ENCODE measurements at regions not wholly inside any gene's neighbourhood (a gene's known extent, or its start where the extent isn't known, plus 50 kb on each side); places are given as distances from the start of the nearest gene placed in this dataset.

DNA sequence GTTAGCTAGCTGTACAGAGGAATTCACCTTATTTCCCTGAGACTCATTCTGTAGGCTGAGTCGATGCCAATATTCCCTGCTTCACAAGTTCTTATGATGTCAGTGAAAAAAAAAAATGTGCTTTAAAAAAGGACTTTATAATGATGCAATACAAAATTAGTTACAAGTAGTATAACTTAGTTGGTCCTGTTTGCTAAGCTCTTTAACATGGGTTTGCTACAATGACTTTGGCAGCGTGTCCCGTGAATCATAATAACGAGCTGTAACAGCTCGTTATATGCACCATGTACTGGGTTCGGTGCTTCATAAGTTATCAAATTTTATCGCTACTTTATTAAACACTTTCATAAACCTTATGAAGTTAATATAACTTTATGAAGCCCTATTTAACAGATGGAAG is 349.7 kb downstream of the LMX1A start:
- TF ChIP-seq, protein P1, sequence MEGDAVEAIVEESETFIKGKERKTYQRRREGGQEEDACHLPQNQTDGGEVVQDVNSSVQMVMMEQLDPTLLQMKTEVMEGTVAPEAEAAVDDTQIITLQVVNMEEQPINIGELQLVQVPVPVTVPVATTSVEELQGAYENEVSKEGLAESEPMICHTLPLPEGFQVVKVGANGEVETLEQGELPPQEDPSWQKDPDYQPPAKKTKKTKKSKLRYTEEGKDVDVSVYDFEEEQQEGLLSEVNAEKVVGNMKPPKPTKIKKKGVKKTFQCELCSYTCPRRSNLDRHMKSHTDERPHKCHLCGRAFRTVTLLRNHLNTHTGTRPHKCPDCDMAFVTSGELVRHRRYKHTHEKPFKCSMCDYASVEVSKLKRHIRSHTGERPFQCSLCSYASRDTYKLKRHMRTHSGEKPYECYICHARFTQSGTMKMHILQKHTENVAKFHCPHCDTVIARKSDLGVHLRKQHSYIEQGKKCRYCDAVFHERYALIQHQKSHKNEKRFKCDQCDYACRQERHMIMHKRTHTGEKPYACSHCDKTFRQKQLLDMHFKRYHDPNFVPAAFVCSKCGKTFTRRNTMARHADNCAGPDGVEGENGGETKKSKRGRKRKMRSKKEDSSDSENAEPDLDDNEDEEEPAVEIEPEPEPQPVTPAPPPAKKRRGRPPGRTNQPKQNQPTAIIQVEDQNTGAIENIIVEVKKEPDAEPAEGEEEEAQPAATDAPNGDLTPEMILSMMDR (IDR thresholded peaks at IDR 0.05; ENCODE audit: extremely low read depth, missing control alignments): no peak
- no peak for DNase-seq (ENCODE audit: low spot score)

DNA sequence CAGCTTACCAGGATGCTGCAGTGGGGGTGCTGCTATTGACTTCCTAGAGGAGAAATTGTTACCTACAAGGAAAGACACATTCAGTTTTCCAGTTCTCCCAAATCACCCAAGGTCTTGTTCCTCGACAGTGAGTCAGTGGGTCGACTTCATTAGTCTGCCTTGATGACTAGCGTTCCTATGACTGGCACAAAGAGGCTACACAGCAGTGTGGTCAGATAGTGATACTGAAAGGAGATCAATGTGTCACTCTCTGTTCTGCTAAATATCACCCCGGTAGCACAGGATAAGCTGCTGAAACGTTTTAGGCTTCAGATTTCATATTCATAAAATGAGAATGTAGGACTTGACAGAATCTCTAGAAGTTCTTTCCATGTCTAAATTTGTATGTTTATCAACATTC is 357.4 kb downstream of the LMX1A start:
- DNase-seq (ENCODE audit: low spot score): no peak
- TF ChIP-seq, protein P1 (IDR thresholded peaks at IDR 0.05; ENCODE audit: extremely low read depth, missing control alignments): no peak

DNA sequence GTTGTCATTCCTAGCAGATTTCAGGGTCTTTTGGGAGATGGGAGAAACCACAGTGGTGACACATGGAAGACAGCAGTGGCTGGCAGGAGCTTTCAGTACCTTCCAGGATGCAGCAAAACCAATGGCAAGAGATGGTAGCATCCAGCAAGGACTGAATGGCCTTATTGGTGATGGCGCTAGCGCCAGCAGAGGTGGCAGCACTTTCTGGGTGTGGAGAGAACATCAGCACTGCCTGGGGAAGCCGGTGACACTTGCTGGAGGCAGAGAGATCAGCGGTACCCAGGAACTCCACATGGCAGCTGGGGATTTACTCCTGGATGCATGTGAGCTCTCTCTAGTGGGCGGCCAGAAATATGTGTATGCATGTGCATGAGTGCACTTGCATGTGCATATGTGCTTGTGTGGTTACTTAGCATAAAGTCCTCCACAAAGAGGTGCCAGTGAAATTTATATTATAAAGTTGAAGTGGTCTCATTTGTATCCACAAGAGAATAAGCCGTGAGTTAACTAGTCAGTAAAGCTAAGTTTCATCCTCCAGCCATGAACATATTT is 364.7 kb downstream of the LMX1A start:
- DNase-seq (ENCODE audit: low spot score): no peak
- TF ChIP-seq, protein P1 (IDR thresholded peaks at IDR 0.05; ENCODE audit: extremely low read depth, missing control alignments): no peak

DNA sequence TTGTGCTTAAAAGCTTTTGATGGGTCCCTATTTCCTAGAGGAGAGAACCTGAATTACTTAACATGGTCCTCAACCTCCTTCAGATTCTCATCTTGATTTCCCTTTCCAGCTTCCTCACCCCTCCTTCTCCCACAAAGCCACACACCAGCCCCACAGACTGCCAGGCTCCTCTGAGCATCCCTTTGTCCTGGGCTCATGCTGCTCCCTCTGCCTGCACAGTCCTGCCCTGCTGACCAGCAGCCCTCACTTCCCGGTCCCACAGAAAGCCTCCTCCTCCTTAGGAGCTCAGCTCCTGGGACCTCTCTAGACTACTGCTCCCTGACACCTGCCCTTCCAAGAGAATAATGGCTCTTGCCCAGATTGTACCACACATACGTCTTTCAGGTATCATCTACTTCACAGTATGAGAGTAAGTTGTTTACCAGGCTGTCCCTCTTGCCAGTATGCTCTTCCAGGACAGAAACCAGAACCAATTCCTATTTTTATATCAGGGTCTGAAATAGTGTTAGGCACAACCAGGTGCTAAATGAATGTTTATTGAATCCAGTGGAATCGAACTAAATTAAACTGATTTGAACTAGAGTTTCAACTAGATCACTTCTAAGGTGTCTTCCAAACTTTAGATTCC is 373.4 kb downstream of the LMX1A start:
- TF ChIP-seq, protein P1 (IDR thresholded peaks at IDR 0.05; ENCODE audit: extremely low read depth, missing control alignments): no peak
- DNase-seq (ENCODE audit: low spot score): no peak

DNA sequence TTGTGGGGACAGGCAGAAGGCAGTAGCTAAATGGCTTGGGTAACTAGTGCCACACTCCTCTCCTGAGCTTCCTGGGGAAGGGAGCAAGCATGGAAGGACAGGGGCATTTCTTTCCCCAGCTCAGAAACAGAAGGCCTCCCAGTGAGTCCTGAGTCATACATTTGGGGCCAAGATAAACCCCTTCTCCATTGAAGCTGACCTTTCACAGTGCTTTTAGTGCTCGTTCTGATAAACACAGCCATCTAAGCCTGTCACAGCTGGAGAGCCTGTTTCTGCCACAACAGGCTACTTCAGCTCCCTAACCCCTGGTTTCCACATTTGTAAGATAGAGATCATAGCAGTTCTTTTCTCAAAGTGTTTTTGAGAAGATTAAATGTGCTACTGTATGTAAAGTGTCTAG is 374.0 kb downstream of the LMX1A start:
- TF ChIP-seq, protein P1 (IDR thresholded peaks at IDR 0.05; ENCODE audit: extremely low read depth, missing control alignments): no peak
- DNase-seq (ENCODE audit: low spot score): no peak

DNA sequence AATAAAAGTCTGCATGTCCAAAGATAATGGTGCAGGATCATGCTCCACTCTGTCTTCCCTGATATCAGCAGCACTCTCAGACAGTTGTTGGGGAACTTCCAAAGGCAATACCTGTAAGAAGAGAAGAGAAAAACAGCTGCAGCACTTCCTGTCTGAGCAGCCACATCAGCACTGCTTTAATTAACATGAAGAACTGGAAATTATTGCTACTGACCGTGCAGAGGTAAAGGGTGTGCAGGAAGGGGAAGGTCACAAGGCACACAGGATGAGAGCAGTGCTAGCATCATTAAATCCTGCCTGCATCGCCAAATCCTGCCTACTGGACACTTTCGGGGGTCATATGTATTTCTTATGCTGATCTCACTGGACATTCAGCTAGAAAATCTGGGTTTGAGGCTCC is 379.0 kb downstream of the LMX1A start:
- DNase-seq (ENCODE audit: low spot score): no peak
- TF ChIP-seq, protein P1 (IDR thresholded peaks at IDR 0.05; ENCODE audit: extremely low read depth, missing control alignments): no peak

DNA sequence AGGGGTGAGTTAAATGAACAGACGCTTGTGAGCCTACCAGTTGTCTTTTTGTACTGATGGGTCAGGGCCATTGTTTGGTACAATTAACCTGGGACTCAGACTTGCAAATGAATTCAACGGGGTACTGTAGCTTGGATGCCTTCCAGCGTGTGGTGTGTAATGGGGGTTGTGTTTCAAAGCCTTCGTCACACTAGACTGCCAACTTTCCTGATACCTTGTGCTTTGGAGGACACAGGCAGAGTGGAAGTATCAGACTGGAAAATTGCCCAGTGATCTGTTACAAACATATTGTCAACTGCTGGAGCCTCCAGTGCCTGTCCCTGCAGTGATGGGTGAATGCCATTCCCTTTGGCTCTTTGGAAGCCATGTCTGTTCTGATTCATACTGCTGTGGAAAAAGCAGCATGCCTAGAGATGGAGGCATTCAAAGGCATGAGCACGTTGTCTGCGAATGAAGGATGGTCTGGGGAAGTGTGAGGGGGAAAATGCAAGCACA is 384.5 kb downstream of the LMX1A start:
- TF ChIP-seq, protein P1 (IDR thresholded peaks at IDR 0.05; ENCODE audit: extremely low read depth, missing control alignments): no peak
- DNase-seq (ENCODE audit: low spot score): no peak

Data from GM20000 (cell line).